ENCODE measurements at regions not wholly inside any gene's neighbourhood (a gene's known extent, or its start where the extent isn't known, plus 50 kb on each side); places are given as distances from the start of the nearest gene placed in this dataset.

GRCh38 chr21:14716761-14717396 lies 170.8 kb upstream of the SAMSN1 start:
- no peaks in the 10 kb centered on the region for H3K27me3 ChIP-seq (ENCODE audit: low read depth, low read length)
- H3K27ac ChIP-seq (ENCODE audit: low read length), result no peak overlapping the region
- no peaks in the 10 kb centered on the region for H3K36me3 ChIP-seq (replicated peaks; ENCODE audit: low read depth, low read length)
- H4K20me1 ChIP-seq (ENCODE audit: insufficient read depth, low read length), result no peaks in the 10 kb centered on the region
- H3K4me2 ChIP-seq (ENCODE audit: low read length), result no peak overlapping the region
- H3K4me3 ChIP-seq (ENCODE audit: low read length), result no peak overlapping the region
- H3K9ac ChIP-seq (ENCODE audit: low read length), result no peak overlapping the region
- no peaks in the 10 kb centered on the region for H3K4me1 ChIP-seq (ENCODE audit: low read length)
- no peaks in the 10 kb centered on the region for H3K9me3 ChIP-seq (ENCODE audit: insufficient read depth, low read length)
- no peaks in the 10 kb centered on the region for H3K79me2 ChIP-seq (ENCODE audit: low read length)
- no peak for TF ChIP-seq EZH2phosphoT487 (IDR thresholded peaks at IDR 0.05; ENCODE audit: low read depth)
- no peak for TF ChIP-seq CTCF (IDR thresholded peaks at IDR 0.05; ENCODE audit: low read depth, low read length)
- H2AFZ ChIP-seq (ENCODE audit: low read depth, low read length), result no peak overlapping the region

- Histone ChIP-seq H3K4me1 (ENCODE audit: low read length) (no peaks in the 10 kb centered on the region), H4K20me1 (ENCODE audit: insufficient read depth, low read length) (no peaks in the 10 kb centered on the region), H2AFZ (ENCODE audit: low read depth, low read length) (no peak overlapping the region), H3K79me2 (ENCODE audit: low read length) (no peaks in the 10 kb centered on the region), H3K9ac (ENCODE audit: low read length) (no peak overlapping the region), H3K4me3 (ENCODE audit: low read length) (no peak overlapping the region), H3K4me2 (ENCODE audit: low read length) (no peak overlapping the region), H3K9me3 (ENCODE audit: insufficient read depth, low read length) (no peaks in the 10 kb centered on the region), H3K27ac (ENCODE audit: low read length) (no peak overlapping the region), H3K36me3 (replicated peaks; ENCODE audit: low read depth, low read length) (no peaks in the 10 kb centered on the region), H3K27me3 (ENCODE audit: low read depth, low read length) (no peaks in the 10 kb centered on the region)
- TF ChIP-seq CTCF (IDR thresholded peaks at IDR 0.05; ENCODE audit: low read depth, low read length), result no peak
- TF ChIP-seq EZH2phosphoT487 (IDR thresholded peaks at IDR 0.05; ENCODE audit: low read depth), result no peak
Measured at GRCh38 chr21:14713109-14713508, 167.0 kb upstream of the SAMSN1 start.

GRCh38 chr21:14712121-14712715 lies 166.1 kb upstream of the SAMSN1 start:
- Histone ChIP-seq H3K9ac (ENCODE audit: low read length) (no peak overlapping the region), H3K4me2 (ENCODE audit: low read length) (no peak overlapping the region), H3K79me2 (ENCODE audit: low read length) (no peaks in the 10 kb centered on the region), H3K27me3 (ENCODE audit: low read depth, low read length) (no peaks in the 10 kb centered on the region), H3K4me3 (ENCODE audit: low read length) (no peak overlapping the region), H3K27ac (ENCODE audit: low read length) (no peak overlapping the region), H3K9me3 (ENCODE audit: insufficient read depth, low read length) (no peaks in the 10 kb centered on the region), H3K4me1 (ENCODE audit: low read length) (no peaks in the 10 kb centered on the region), H2AFZ (ENCODE audit: low read depth, low read length) (no peak overlapping the region), H3K36me3 (replicated peaks; ENCODE audit: low read depth, low read length) (no peaks in the 10 kb centered on the region), H4K20me1 (ENCODE audit: insufficient read depth, low read length) (no peaks in the 10 kb centered on the region)
- TF ChIP-seq CTCF (IDR thresholded peaks at IDR 0.05; ENCODE audit: low read depth, low read length) (no peak), EZH2phosphoT487 (IDR thresholded peaks at IDR 0.05; ENCODE audit: low read depth) (no peak)

- H3K9ac ChIP-seq (ENCODE audit: low read length), result no peak overlapping the region
- H4K20me1 ChIP-seq (ENCODE audit: insufficient read depth, low read length), result no peaks in the 10 kb centered on the region
- H3K4me2 ChIP-seq (ENCODE audit: low read length), result no peak overlapping the region
- no peak overlapping the region for H3K4me3 ChIP-seq (ENCODE audit: low read length)
- no peaks in the 10 kb centered on the region for H3K79me2 ChIP-seq (ENCODE audit: low read length)
- no peaks in the 10 kb centered on the region for H3K9me3 ChIP-seq (ENCODE audit: insufficient read depth, low read length)
- no peak overlapping the region for H3K27ac ChIP-seq (ENCODE audit: low read length)
- H2AFZ ChIP-seq (ENCODE audit: low read depth, low read length), result no peak overlapping the region
- H3K36me3 ChIP-seq (replicated peaks; ENCODE audit: low read depth, low read length), result no peaks in the 10 kb centered on the region
- no peaks in the 10 kb centered on the region for H3K27me3 ChIP-seq (ENCODE audit: low read depth, low read length)
- no peaks in the 10 kb centered on the region for H3K4me1 ChIP-seq (ENCODE audit: low read length)
- TF ChIP-seq EZH2phosphoT487 (IDR thresholded peaks at IDR 0.05; ENCODE audit: low read depth) (no peak), CTCF (IDR thresholded peaks at IDR 0.05; ENCODE audit: low read depth, low read length) (no peak)
Measured at GRCh38 chr21:14711287-14711686, 165.2 kb upstream of the SAMSN1 start.

Measured in OCI-LY3 (cell line).